ENCODE measurements at regions not wholly inside any gene's neighbourhood (a gene's known extent, or its start where the extent isn't known, plus 50 kb on each side); places are given as distances from the start of the nearest gene placed in this dataset.

DNA sequence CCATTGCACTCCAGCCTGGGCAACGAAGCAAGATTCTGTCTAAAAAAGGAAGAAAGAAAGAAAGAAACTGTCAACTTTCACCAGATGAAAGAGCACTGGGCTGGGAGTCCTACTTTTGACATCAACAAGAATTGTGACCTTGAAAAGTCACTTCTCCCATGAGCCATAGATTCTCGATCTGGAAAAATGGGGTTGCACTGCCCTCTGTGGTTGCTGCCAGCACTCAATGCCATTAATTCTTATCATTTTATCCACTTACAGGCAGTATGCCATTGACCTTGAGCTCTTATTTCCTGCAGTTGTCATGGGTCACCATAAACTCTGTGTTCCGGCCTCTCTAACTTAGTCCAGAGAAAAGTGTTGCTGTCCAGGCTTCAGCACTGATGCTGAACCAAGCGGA, 137.2 kb downstream of the NOC3L start:
- DNase-seq (ENCODE audit: low spot score in 2 of 2), result no peak
- Histone ChIP-seq H3K36me3 (peaks cover 0 to 20% (median 0%) of the 10 kb centered on the region in 3 donors), H3K4me3 (no peak overlapping the region), H3K4me1 (peaks cover 0 to 10% (median 2%) of the 10 kb centered on the region in 4 donors), H3K9me3 (no peaks in the 10 kb centered on the region), H3K27me3 (no peaks in the 10 kb centered on the region), H3K27ac (no peak overlapping the region)
- TF ChIP-seq, protein P1, sequence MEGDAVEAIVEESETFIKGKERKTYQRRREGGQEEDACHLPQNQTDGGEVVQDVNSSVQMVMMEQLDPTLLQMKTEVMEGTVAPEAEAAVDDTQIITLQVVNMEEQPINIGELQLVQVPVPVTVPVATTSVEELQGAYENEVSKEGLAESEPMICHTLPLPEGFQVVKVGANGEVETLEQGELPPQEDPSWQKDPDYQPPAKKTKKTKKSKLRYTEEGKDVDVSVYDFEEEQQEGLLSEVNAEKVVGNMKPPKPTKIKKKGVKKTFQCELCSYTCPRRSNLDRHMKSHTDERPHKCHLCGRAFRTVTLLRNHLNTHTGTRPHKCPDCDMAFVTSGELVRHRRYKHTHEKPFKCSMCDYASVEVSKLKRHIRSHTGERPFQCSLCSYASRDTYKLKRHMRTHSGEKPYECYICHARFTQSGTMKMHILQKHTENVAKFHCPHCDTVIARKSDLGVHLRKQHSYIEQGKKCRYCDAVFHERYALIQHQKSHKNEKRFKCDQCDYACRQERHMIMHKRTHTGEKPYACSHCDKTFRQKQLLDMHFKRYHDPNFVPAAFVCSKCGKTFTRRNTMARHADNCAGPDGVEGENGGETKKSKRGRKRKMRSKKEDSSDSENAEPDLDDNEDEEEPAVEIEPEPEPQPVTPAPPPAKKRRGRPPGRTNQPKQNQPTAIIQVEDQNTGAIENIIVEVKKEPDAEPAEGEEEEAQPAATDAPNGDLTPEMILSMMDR (IDR thresholded peaks at IDR 0.05), result no peak
- TF ChIP-seq POLR2A (IDR thresholded peaks at IDR 0.05), result no peak
- no peak for TF ChIP-seq EP300 (IDR thresholded peaks at IDR 0.05)
- WGBS, 2 donors, result 61 to 80% methylated on average over 4 of the region's 4 CpGs

DNA sequence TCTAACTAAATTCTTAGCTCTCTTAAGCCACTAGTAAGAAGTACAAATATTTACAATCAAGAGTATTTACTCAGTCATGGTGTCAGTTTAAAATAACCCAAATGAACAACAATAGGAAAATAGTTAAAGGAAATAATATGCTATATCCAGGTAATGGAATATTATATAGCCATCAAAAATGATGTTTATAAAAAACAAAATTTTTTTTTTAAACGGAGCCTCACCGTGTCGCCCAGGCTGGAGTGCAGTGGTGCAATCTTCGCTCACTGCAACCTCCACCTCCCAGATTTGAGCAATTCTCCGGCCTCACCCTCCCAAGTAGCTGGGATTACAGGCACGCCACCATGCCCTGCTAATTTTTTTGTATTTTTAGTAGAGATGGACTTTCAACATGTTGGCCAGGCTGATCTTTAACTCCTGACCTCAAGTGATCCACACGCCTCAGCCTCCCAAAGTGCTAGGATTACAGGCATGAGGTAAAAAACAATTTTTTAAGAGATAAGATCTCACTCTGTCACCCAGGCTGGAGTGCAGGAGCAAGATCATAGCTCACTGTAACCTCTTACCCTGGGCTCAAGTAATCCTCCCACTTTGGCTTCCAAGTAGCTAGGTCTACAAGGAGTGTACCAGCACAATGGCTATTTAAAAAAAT, 132.5 kb downstream of the NOC3L start:
- Histone ChIP-seq H3K4me1 (peaks cover 0 to 3% (median 1%) of the 10 kb centered on the region in 4 donors), H3K9me3 (no peaks in the 10 kb centered on the region), H3K36me3 (peaks cover 0 to 33% (median 0%) of the 10 kb centered on the region in 3 donors), H3K27ac (no peak overlapping the region), H3K27me3 (no peaks in the 10 kb centered on the region), H3K4me3 (no peak overlapping the region)
- WGBS, 2 donors, result 96% methylated on average over 7 of the region's 7 CpGs
- no peak for DNase-seq (ENCODE audit: low spot score in 2 of 2)
- TF ChIP-seq EP300 (IDR thresholded peaks at IDR 0.05), result no peak
- TF ChIP-seq, protein P1 (IDR thresholded peaks at IDR 0.05), result no peak
- TF ChIP-seq POLR2A (IDR thresholded peaks at IDR 0.05), result no peak

- no peaks in the 10 kb centered on the region for H3K9me3 ChIP-seq
- H3K27me3 ChIP-seq, result no peaks in the 10 kb centered on the region
- no peak overlapping the region for H3K4me3 ChIP-seq
- DNase-seq (ENCODE audit: low spot score in 2 of 2), result no peak
- no peak overlapping the region for H3K27ac ChIP-seq
- peaks cover 0 to 9% (median 2%) of the 10 kb centered on the region in 4 donors for H3K4me1 ChIP-seq
- TF ChIP-seq POLR2A (IDR thresholded peaks at IDR 0.05), result no peak
- TF ChIP-seq EP300 (IDR thresholded peaks at IDR 0.05), result no peak
- TF ChIP-seq, protein P1 (IDR thresholded peaks at IDR 0.05), result no peak
- WGBS, 2 donors, result 86 to 88% methylated on average over 2 of the region's 2 CpGs
- H3K36me3 ChIP-seq, result peaks cover 0 to 35% (median 0%) of the 10 kb centered on the region in 3 donors
Observed at GRCh38 chr10:94232711-94233383, 129.9 kb downstream of the NOC3L start.

- no peaks in the 10 kb centered on the region for H3K27me3 ChIP-seq
- H3K27ac ChIP-seq, result no peak overlapping the region
- H3K9me3 ChIP-seq, result no peaks in the 10 kb centered on the region
- H3K4me1 ChIP-seq, result peaks cover 0 to 9% (median 2%) of the 10 kb centered on the region in 4 donors
- no peak for DNase-seq (ENCODE audit: low spot score in 2 of 2)
- H3K4me3 ChIP-seq, result no peak overlapping the region
- WGBS, 2 donors, result 45 to 50% methylated on average over 1 of the region's 1 CpG
- peaks cover 0 to 37% (median 0%) of the 10 kb centered on the region in 3 donors for H3K36me3 ChIP-seq
- TF ChIP-seq, protein P1 (IDR thresholded peaks at IDR 0.05), result no peak
- TF ChIP-seq EP300 (IDR thresholded peaks at IDR 0.05), result no peak
- TF ChIP-seq POLR2A (IDR thresholded peaks at IDR 0.05), result no peak
Observed at GRCh38 chr10:94235461-94235860, 127.3 kb downstream of the NOC3L start.

DNA sequence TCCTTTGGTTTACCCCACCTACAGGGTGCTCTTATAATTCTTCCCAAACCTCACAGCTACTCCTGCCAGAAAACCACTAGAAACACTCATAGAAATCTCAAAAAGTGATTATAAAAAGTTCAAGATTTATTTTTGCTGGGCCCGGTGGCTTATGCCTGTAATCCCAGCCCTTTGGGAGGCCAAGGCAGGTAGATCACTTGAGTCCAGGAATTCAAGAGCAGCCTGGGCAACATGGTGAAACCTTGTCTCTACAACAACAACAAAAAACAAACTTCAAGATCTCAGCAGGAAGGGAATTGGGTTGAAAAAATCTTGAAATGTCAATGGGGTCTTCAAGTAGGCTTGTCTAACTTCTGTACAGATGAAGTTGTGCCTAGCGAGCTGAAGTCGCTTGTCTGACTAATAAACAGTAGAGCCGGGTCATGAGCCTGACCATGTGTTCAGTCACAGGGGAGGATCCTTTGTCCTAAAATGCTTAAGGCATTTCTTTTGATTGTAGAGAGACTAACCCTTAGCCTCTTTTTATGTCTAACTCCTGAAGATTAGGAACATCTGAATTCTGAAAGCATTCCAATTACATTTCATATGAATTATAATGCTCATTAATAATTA, 124.6 kb downstream of the NOC3L start:
- Histone ChIP-seq H3K27ac (no peak overlapping the region), H3K36me3 (peaks cover 0 to 34% (median 0%) of the 10 kb centered on the region in 3 donors), H3K9me3 (no peaks in the 10 kb centered on the region), H3K27me3 (no peaks in the 10 kb centered on the region), H3K4me3 (no peak overlapping the region), H3K4me1 (peaks cover 0 to 9% (median 2%) of the 10 kb centered on the region in 4 donors)
- WGBS, 2 donors, result 67 to 81% methylated on average over 4 of the region's 4 CpGs
- DNase-seq (ENCODE audit: low spot score in 2 of 2), result no peak
- TF ChIP-seq, protein P1 (IDR thresholded peaks at IDR 0.05), result no peak
- TF ChIP-seq POLR2A (IDR thresholded peaks at IDR 0.05), result no peak
- no peak for TF ChIP-seq EP300 (IDR thresholded peaks at IDR 0.05)
